Kidney tubule cell (primary cell): ENCODE measurements at regions not wholly inside any gene's neighbourhood (a gene's known extent, or its start where the extent isn't known, plus 50 kb on each side); places are given as distances from the start of the nearest gene placed in this dataset.
"Not testable (repeated sequence)": the region's sequence is repeated elsewhere in the genome, so short reads cannot be mapped to it uniquely, and the experiment has no call there.

ENCODE experiments used
- DNase-seq: peaks from one replicate; pipeline ENCODE4 v3.0.0-alpha.2; 2018; ENCODE audit warnings: low spot score

GRCh38 chr4:30837861-30838260, 117.7 kb downstream of the PCDH7 start:
- no peak for DNase-seq

- no peak for DNase-seq
These were observed 118.2 kb downstream of the PCDH7 start for GRCh38 chr4:30838331-30838730.

- no peak for DNase-seq
These were observed 119.7 kb downstream of the PCDH7 start for GRCh38 chr4:30839583-30840520.

- no peak for DNase-seq
These were observed 120.4 kb downstream of the PCDH7 start for GRCh38 chr4:30840571-30840970.

DNA sequence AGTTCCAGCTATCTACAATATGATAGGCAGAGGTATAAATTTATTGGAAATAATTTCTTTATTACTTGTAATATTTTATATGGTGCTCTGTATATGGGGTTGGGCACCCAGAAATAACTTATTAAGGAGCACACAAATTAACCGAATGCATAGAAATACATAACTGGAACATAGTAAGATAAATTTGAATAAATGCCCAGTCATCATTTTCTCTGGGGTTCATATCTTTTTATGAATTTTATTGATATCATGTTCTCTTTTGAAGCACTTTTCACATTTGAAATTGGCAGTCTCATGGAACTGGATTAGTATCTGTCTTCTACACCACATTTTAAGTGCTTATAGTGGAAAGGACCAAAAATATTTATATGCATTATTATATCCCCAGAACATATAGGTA, 122.0 kb downstream of the PCDH7 start:
- no peak for DNase-seq

- no peak for DNase-seq
These were observed 122.5 kb downstream of the PCDH7 start for GRCh38 chr4:30842689-30843088.

DNA sequence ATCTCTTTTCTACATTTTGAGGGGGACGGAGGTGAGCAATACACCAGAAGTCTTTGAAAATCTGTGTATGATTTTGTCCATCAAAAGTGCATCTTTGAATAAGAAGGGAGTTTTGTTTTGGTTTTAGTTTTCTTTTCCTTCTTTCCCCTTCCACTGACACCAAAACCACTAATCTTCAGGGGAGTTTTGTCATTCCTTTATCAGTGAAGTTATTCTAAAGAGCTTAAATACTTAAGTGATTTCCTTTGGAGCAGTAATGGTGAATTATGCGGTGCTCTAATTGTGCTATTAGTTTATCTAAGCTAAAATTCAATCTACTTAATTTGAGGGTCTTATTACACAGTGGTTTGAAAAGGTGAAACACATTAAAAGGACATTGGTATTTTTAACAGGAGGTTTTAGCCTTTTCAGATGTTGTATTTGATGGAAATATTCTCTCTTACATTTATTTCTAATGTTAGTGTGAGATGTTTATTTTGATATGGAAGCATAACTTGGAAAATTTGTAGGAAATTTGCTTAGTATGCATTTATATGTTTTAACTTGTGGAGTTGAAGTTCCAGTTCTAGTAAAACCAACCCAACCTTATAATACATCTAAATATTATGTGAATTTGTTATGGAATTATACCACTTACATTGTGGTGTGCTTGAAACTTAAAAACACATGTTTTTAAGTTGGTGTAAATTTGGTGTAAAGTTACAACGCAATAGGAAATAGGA, 124.9 kb downstream of the PCDH7 start:
- no peak for DNase-seq

- no peak for DNase-seq
These were observed 127.0 kb downstream of the PCDH7 start for GRCh38 chr4:30847167-30847566.

GRCh38 chr4:30847958-30848357, 127.8 kb downstream of the PCDH7 start:
- no peak for DNase-seq

GRCh38 chr4:30854531-30854930, 134.4 kb downstream of the PCDH7 start:
- DNase-seq: no peak

- DNase-seq: no peak
These were observed 135.1 kb downstream of the PCDH7 start for GRCh38 chr4:30855232-30855631.

GRCh38 chr4:30856795-30857564, 136.8 kb downstream of the PCDH7 start:
- DNase-seq: no peak

DNA sequence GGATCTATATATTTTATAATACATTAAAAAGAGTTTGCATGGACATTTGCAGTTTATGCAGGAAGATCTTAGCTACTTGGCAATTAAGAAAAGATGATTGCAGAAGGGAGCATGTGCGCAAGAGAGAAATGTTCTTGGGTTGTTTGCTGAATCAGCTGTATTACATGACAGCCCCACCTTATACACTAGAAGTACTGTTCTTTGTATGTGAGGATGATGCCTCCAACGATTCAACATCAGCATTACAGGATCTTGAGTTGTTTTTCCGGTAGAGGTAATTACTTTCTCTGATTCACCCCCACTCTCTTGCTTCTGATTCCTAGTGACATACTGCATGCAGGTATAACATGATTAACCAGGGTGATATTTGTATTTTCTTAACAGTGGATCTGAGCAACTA, 140.8 kb downstream of the PCDH7 start:
- no peak for DNase-seq

DNA sequence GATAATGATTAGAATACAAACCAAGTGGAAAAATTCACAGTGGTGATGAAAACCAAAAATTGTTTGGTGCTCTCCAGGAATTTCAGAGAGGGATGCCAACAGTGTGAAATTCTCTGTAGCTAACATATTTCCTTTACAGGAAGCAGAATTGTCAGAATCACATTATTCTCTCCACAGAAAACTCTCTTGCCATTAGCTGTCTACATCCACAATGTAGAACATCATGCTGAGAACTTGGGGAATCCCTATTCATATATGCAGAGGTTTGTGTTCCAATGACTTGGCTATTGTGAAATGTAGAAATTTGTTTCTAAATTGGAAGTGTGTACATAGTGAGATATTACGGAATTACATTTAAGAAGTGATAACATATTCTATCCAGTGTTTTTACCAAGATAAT, 142.0 kb downstream of the PCDH7 start:
- no peak for DNase-seq

GRCh38 chr4:30863021-30863420, 142.9 kb downstream of the PCDH7 start:
- DNase-seq: no peak

DNA sequence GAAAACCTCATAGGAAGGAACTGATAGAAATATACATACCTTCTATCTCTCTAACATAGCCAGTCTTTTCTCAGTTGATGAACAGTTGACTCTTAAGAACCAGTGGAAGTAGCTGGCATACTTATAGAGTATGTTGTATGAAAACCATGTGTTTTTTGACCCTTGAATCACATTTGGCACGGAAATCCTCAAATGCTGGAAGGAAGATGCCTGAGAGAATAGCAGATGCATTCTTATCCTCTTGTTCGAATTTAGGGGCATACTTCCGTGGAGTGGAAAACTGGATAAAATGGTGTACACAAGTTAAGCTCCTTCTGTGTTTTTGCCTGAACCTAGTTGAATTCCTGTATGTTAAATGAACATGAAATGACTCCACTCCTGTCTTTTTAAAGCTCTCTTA, 145.5 kb downstream of the PCDH7 start:
- DNase-seq: no peak

DNA sequence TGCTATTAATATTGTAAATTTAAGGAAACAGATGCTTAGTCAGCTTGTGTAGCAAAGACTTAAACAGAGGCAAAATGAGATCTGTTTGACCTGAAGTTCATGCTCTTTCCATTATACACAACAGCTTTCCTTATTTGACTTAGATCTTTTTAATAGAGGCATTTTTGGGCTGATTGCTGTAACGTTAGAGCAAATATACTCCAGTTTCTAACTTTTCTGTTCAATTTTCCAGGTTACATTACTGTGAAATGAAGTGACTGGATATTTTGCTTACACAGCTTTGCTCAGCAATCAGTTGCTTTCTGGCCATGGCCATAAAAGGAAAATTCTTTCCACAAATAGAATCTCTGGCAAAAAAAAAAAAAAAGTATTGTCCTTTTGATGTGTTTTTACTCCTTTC, 146.2 kb downstream of the PCDH7 start:
- no peak for DNase-seq

DNA sequence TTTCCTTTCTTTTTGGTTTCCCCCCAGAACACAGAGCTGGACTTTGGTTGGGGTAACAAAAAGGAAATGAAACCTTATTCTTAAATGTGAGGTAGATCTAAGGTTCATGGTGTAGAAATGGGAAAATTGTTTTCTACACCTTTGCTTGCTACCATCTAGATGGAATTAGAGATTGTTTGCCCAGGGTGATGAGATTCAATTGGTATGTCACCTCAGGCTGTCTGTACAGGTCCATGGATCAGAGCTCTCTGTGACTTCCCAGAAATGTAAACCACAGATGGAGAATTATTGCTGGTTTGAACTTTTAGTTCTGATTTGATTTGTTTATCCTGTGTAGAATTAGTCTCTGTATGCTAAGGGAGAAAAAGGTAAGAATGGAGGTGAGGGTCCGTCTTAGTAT, 146.7 kb downstream of the PCDH7 start:
- peak; percentile 53 for DNase-seq

- peak; percentile 24 for DNase-seq
These were observed 147.3 kb downstream of the PCDH7 start for GRCh38 chr4:30867427-30867826.

- DNase-seq: no peak
These were observed 148.1 kb downstream of the PCDH7 start for GRCh38 chr4:30868111-30868895.

DNA sequence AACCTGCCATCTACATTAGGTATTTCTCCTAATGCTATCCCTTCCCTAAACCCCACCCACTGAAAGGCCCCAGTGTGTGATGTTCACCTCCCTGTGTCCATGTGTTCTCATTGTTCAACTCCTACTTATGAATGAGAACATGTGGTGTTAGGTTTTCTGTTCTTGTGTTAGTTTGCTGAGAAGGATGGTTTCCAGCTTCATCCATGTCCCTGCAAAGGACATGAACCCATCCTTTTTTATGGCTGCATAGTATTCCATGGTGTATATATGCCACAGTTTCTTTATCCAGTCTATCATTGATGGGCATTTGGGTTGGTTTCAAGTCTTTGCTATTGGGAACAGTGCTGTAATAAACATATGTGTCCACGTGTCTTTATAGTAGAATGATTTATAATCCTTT, 149.2 kb downstream of the PCDH7 start:
- DNase-seq: not testable (repeated sequence)

DNA sequence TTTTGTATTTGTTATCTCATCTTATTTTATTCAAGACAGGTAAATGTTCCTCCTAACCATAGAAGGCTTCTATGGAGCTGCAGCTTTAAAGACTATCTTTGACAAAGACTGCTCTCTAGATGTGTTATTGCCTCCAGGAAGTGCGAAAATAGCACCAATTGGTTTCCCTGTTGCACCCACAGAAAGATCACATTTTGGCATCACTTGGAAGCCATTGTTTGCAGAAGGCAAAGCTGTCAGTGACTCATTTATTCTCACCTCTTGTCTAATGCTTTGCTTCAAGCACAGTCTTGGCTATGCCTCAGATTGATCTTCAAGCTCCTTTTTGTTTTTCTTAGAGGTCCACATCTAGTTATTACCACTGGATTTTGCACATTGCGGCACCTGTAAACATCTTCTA, 150.3 kb downstream of the PCDH7 start:
- DNase-seq: peak; percentile 7
